Activated CD4-positive, alpha-beta T cell treated with anti-CD3 and anti-CD28 coated beads for 1 hour (primary cell): ENCODE measurements at regions not wholly inside any gene's neighbourhood (a gene's known extent, or its start where the extent isn't known, plus 50 kb on each side); places are given as distances from the start of the nearest gene placed in this dataset.

Experiments used
- DNase-seq: peaks from one replicate; pipeline ENCODE4 v3.0.0-alpha.2; 2020

- no peak for DNase-seq
Measured at GRCh38 chr12:93254911-93255310, 122.8 kb upstream of the NUDT4 start.

GRCh38 chr12:93256256-93256969, 121.3 kb upstream of the NUDT4 start:
- DNase-seq = no peak

- no peak for DNase-seq
Measured at GRCh38 chr12:93261505-93262094, 116.1 kb upstream of the NUDT4 start.

GRCh38 chr12:93272997-93273396, 104.7 kb upstream of the NUDT4 start:
- DNase-seq = no peak

GRCh38 chr12:93273834-93274564, 103.7 kb upstream of the NUDT4 start:
- DNase-seq = no peak

- DNase-seq = no peak
Measured at GRCh38 chr12:93274937-93275336, 102.8 kb upstream of the NUDT4 start.

GRCh38 chr12:93275589-93275988, 102.1 kb upstream of the NUDT4 start:
- DNase-seq = no peak

- no peak for DNase-seq
Measured at GRCh38 chr12:93279565-93280412, 97.9 kb upstream of the NUDT4 start.

- DNase-seq = no peak
Measured at GRCh38 chr12:93287149-93287548, 90.6 kb upstream of the NUDT4 start.

- no peak for DNase-seq
Measured at GRCh38 chr12:93288626-93289025, 89.1 kb upstream of the NUDT4 start.

- no peak for DNase-seq
Measured at GRCh38 chr12:93290391-93290790, 87.3 kb upstream of the NUDT4 start.

- no peak for DNase-seq
Measured at GRCh38 chr12:93292213-93292612, 85.5 kb upstream of the NUDT4 start.

GRCh38 chr12:93292731-93293566, 84.8 kb upstream of the NUDT4 start:
- DNase-seq = no peak

- DNase-seq = no peak
Measured at GRCh38 chr12:93297032-93297431, 80.7 kb upstream of the NUDT4 start.

- no peak for DNase-seq
Measured at GRCh38 chr12:93297536-93297935, 80.2 kb upstream of the NUDT4 start.

GRCh38 chr12:93299262-93299846, 78.4 kb upstream of the NUDT4 start:
- no peak for DNase-seq

GRCh38 chr12:93300611-93301021, 77.1 kb upstream of the NUDT4 start:
- no peak for DNase-seq

GRCh38 chr12:93302331-93303229, 75.1 kb upstream of the NUDT4 start:
- no peak for DNase-seq

GRCh38 chr12:93306636-93307035, 71.1 kb upstream of the NUDT4 start:
- DNase-seq = no peak

GRCh38 chr12:93308281-93308680, 69.4 kb upstream of the NUDT4 start:
- no peak for DNase-seq

- no peak for DNase-seq
Measured at GRCh38 chr12:93311827-93312226, 65.9 kb upstream of the NUDT4 start.
